ENCODE measurements at regions not wholly inside any gene's neighbourhood (a gene's known extent, or its start where the extent isn't known, plus 50 kb on each side); places are given as distances from the start of the nearest gene placed in this dataset.

DNA sequence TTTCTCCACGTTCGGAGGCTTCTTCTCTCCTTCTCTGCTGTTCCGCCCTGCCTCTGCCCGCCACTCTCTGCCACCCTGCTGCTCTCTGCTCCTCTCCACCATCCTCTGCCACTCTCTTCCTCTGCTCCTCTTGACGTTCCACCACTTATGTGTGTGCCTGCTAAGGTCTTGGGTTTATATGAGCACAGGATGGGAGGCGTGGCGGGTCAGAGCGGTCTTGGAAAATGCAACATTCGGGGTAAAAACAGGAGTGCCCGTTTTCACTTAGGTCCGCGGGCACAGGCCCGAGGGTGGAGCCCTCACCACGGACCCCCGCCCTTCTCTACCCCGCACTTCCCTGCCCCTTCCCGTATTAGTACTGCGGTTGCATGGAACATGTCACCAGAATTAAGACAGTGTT lies 114.4 kb upstream of the FBXL7 start:
- 86 to 89% methylated on average over 17 of the region's 18 CpGs for WGBS, 2 donors
- intact Hi-C loops (cut with DNase I) = loop anchor here (5.0 to 10.0 kb wide), 2 partner anchors 439 to 612 kb away; no protein-coding TSS in a partner anchor
- H3K27me3 ChIP-seq = no peaks in the 10 kb centered on the region

GRCh38 chr5:15385037-15385436 lies 114.9 kb upstream of the FBXL7 start:
- H3K4me3 ChIP-seq = no peak overlapping the region
- intact Hi-C loops (cut with DNase I) = loop anchor here (5.0 to 10.0 kb wide), 2 partner anchors 440 to 612 kb away; no protein-coding TSS in a partner anchor
- no peaks in the 10 kb centered on the region for H3K4me1 ChIP-seq
- H3K36me3 ChIP-seq = no peaks in the 10 kb centered on the region
- no peaks in the 10 kb centered on the region for H3K27me3 ChIP-seq
- no peaks in the 10 kb centered on the region for H3K9me3 ChIP-seq
- no peak for DNase-seq
- no peak overlapping the region for H3K27ac ChIP-seq
- 86 to 88% methylated on average over 12 of the region's 12 CpGs for WGBS, 2 donors
- TF ChIP-seq POLR2A (IDR thresholded peaks at IDR 0.05) (no peak), EP300 (IDR thresholded peaks at IDR 0.05) (no peak), POLR2AphosphoS5 (IDR thresholded peaks at IDR 0.05) (no peak)
- TF ChIP-seq, protein P1, sequence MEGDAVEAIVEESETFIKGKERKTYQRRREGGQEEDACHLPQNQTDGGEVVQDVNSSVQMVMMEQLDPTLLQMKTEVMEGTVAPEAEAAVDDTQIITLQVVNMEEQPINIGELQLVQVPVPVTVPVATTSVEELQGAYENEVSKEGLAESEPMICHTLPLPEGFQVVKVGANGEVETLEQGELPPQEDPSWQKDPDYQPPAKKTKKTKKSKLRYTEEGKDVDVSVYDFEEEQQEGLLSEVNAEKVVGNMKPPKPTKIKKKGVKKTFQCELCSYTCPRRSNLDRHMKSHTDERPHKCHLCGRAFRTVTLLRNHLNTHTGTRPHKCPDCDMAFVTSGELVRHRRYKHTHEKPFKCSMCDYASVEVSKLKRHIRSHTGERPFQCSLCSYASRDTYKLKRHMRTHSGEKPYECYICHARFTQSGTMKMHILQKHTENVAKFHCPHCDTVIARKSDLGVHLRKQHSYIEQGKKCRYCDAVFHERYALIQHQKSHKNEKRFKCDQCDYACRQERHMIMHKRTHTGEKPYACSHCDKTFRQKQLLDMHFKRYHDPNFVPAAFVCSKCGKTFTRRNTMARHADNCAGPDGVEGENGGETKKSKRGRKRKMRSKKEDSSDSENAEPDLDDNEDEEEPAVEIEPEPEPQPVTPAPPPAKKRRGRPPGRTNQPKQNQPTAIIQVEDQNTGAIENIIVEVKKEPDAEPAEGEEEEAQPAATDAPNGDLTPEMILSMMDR (IDR thresholded peaks at IDR 0.05) = no peak

More for the DNA sequence above, 114.4 kb upstream of the FBXL7 start:
- Histone ChIP-seq H3K9me3 (no peaks in the 10 kb centered on the region), H3K4me3 (no peak overlapping the region), H3K36me3 (no peaks in the 10 kb centered on the region), H3K27ac (no peak overlapping the region), H3K4me1 (no peaks in the 10 kb centered on the region)
- no peak for TF ChIP-seq POLR2AphosphoS5 (IDR thresholded peaks at IDR 0.05)
- no peak for TF ChIP-seq EP300 (IDR thresholded peaks at IDR 0.05)
- no peak for TF ChIP-seq POLR2A (IDR thresholded peaks at IDR 0.05)
- TF ChIP-seq, protein P1 (IDR thresholded peaks at IDR 0.05) = no peak
- DNase-seq = no peak

GRCh38 chr5:15384581-15384980 lies 115.4 kb upstream of the FBXL7 start:
- intact Hi-C loops (cut with DNase I) = loop anchor here (10.0 kb wide), 1 partner anchor 440 kb away; no protein-coding TSS in a partner anchor
- H3K27ac ChIP-seq = no peak overlapping the region
- no peak for DNase-seq
- no peak for TF ChIP-seq POLR2A (IDR thresholded peaks at IDR 0.05)
- TF ChIP-seq, protein P1 (IDR thresholded peaks at IDR 0.05) = no peak
- 85 to 91% methylated on average over 16 of the region's 16 CpGs for WGBS, 2 donors
- H3K4me3 ChIP-seq = no peak overlapping the region
- H3K4me1 ChIP-seq = no peaks in the 10 kb centered on the region
- H3K9me3 ChIP-seq = no peaks in the 10 kb centered on the region
- no peaks in the 10 kb centered on the region for H3K27me3 ChIP-seq
- H3K36me3 ChIP-seq = no peaks in the 10 kb centered on the region

DNA sequence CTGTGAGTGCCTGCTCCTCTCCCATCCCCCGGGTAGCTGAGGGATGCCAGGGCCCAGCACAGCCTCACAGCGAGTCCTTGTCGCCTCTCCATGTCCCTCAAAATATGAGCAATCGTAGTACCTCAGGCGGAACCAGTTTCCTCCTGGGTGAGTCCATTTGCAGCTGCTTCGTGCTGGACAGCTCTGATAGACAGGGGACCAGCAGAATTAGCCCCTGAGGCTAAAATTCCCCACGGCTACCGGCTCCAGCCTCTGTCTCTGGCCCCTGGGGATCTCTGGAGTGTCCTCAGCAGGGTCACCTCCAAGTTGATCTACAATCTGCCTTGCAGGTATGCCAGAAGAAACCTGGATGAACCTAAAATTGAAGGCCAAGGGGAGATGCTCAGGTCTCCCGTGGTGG lies 115.8 kb upstream of the FBXL7 start:
- Histone ChIP-seq H3K4me3 (no peak overlapping the region), H3K9me3 (no peaks in the 10 kb centered on the region), H3K4me1 (no peaks in the 10 kb centered on the region), H3K36me3 (no peaks in the 10 kb centered on the region), H3K27me3 (no peaks in the 10 kb centered on the region), H3K27ac (no peak overlapping the region)
- TF ChIP-seq, protein P1 (IDR thresholded peaks at IDR 0.05) = no peak
- TF ChIP-seq POLR2AphosphoS5 (IDR thresholded peaks at IDR 0.05) = no peak
- no peak for TF ChIP-seq EP300 (IDR thresholded peaks at IDR 0.05)
- TF ChIP-seq POLR2A (IDR thresholded peaks at IDR 0.05) = no peak
- intact Hi-C loops (cut with DNase I) = loop anchor here (10.0 kb wide), 1 partner anchor 441 kb away; no protein-coding TSS in a partner anchor
- DNase-seq = no peak
- WGBS, 2 donors = 74 to 79% methylated on average over 9 of the region's 9 CpGs

GRCh38 chr5:15383469-15383868 lies 116.5 kb upstream of the FBXL7 start:
- intact Hi-C loops (cut with DNase I) = loop anchor here (10.0 kb wide), 1 partner anchor 441 kb away; no protein-coding TSS in a partner anchor

More at GRCh38 chr5:15383469-15383868, 116.5 kb upstream of the FBXL7 start:
- H3K4me1 ChIP-seq = no peaks in the 10 kb centered on the region
- WGBS, 2 donors = 30 to 49% methylated on average over 1 of the region's 1 CpG
- H3K27ac ChIP-seq = no peak overlapping the region
- no peaks in the 10 kb centered on the region for H3K27me3 ChIP-seq
- no peaks in the 10 kb centered on the region for H3K36me3 ChIP-seq
- no peak overlapping the region for H3K4me3 ChIP-seq
- no peak for DNase-seq
- TF ChIP-seq, protein P1 (IDR thresholded peaks at IDR 0.05) = peak in 3 of 4 experiments; percentile 24 to 52 (median 48)
- no peak for TF ChIP-seq EP300 (IDR thresholded peaks at IDR 0.05)
- no peaks in the 10 kb centered on the region for H3K9me3 ChIP-seq

Data from sigmoid colon (tissue), 6 donors.